Common myeloid progenitor, CD34-positive (primary cell): ENCODE measurements at regions not wholly inside any gene's neighbourhood (a gene's known extent, or its start where the extent isn't known, plus 50 kb on each side); places are given as distances from the start of the nearest gene placed in this dataset.

Source experiments
- CTCF ChIA-PET: fragments of 350-600 bp; sonication (Branson Sonifier 250); formaldehyde crosslinking; loops from one replicate; lab custom pipeline; 2021; ENCODE audit warnings: antibody characterized with exemption; lab: Charles Lee
- POLR2A ChIA-PET: fragments of 350-600 bp; sonication (Branson Sonifier 250); formaldehyde crosslinking; loops from one replicate; lab custom pipeline; 2021; ENCODE audit warnings: antibody characterized with exemption; lab: Charles Lee
- DNase-seq, 3 donors: peaks; one replicate each; pipeline versions ENCODE4 v3.0.0 to v3.0.0-alpha.2; 2013
- H3K27ac ChIP-seq, 2 experiments: 1 replicate in 1 of 2; 2 replicates in 1 of 2; pipeline ENCODE4 v1.7.0; 2013; ENCODE audit warnings: inconsistent platforms in 2 of 2, low read length in 2 of 2, mild to moderate bottlenecking in 2 of 2, low read depth in 1 of 2, moderate library complexity in 1 of 2; ENCODE audit not compliant: severe bottlenecking in 2 of 2, insufficient read depth in 1 of 2, poor library complexity in 1 of 2
- H3K27me3 ChIP-seq, 5 experiments: replicated peaks in 2 of 5; 1 replicate in 3 of 5; 2 replicates in 2 of 5; pipeline versions ENCODE4 v1.6.1 to v1.7.0; 2013; ENCODE audit warnings: low read length in 4 of 5, mild to moderate bottlenecking in 2 of 5, moderate library complexity in 2 of 5, inconsistent platforms in 1 of 5; ENCODE audit not compliant: insufficient read depth in 5 of 5, control insufficient read depth in 4 of 5
- H3K36me3 ChIP-seq, 4 experiments: 1 replicate in 2 of 4; 2 replicates in 2 of 4; pipeline versions ENCODE4 v1.6.1 to v1.7.0; 2013; ENCODE audit warnings: low read length in 3 of 4, control low read depth in 1 of 4, mild to moderate bottlenecking in 1 of 4; ENCODE audit not compliant: control insufficient read depth in 4 of 4, insufficient read depth in 4 of 4
- H3K4me1 ChIP-seq, 4 experiments: 1 replicate in 3 of 4; 2 replicates in 1 of 4; pipeline versions ENCODE4 v1.6.1 to v1.7.1; 2013; ENCODE audit warnings: low read length in 3 of 4, mild to moderate bottlenecking in 3 of 4, control low read depth in 1 of 4, inconsistent platforms in 1 of 4, moderate library complexity in 1 of 4; ENCODE audit not compliant: control insufficient read depth in 4 of 4, insufficient read depth in 4 of 4; ENCODE audit errors: control extremely low read depth in 1 of 4
- H3K4me3 ChIP-seq, 7 experiments: 1 replicate in 4 of 7; 2 replicates in 3 of 7; pipeline versions ENCODE4 v1.5.1 to v1.7.0; 2013; ENCODE audit warnings: mild to moderate bottlenecking in 7 of 7, low read length in 6 of 7, moderate library complexity in 6 of 7, inconsistent platforms in 2 of 7, low read depth in 2 of 7, control low read depth in 1 of 7; ENCODE audit not compliant: insufficient read depth in 4 of 7, control insufficient read depth in 1 of 7; ENCODE audit errors: extremely low read depth in 1 of 7
- H3K9me3 ChIP-seq, 5 experiments: 1 replicate in 4 of 5; 2 replicates in 1 of 5; pipeline versions ENCODE4 v1.6.1 to v1.7.1; 2013; ENCODE audit warnings: low read length in 4 of 5, mild to moderate bottlenecking in 2 of 5, inconsistent platforms in 1 of 5, low read depth in 1 of 5, moderate library complexity in 1 of 5; ENCODE audit not compliant: control insufficient read depth in 4 of 5, insufficient read depth in 2 of 5; ENCODE audit errors: control extremely low read depth in 1 of 5
- WGBS: methylation state at CpG from one replicate; pipeline ENCODE4 v1.1.5; 2013; ENCODE audit not compliant: insufficient coverage; 5-methylcytosine and 5-hydroxymethylcytosine counted together

- Histone ChIP-seq H3K27ac (no peak overlapping the region), H3K4me3 (no peak overlapping the region), H3K36me3 (no peaks in the 10 kb centered on the region), H3K4me1 (no peaks in the 10 kb centered on the region), H3K9me3 (no peaks in the 10 kb centered on the region), H3K27me3 (no peaks in the 10 kb centered on the region)
- ChIA-PET CTCF (no interaction called here), POLR2A (no interaction called here)
- no peak for DNase-seq
- WGBS = 93% methylated on average over 4 of the region's 4 CpGs
Observed at GRCh38 chr6:126905917-126906316, 212.6 kb upstream of the RSPO3 start.

GRCh38 chr6:126907312-126907711, 211.2 kb upstream of the RSPO3 start:
- DNase-seq = no peak
- Histone ChIP-seq H3K9me3 (no peaks in the 10 kb centered on the region), H3K36me3 (no peaks in the 10 kb centered on the region), H3K27me3 (no peaks in the 10 kb centered on the region), H3K4me1 (no peaks in the 10 kb centered on the region), H3K27ac (no peak overlapping the region), H3K4me3 (no peak overlapping the region)
- no CpG with 5 or more reads among the region's 1 CpG for WGBS
- CTCF ChIA-PET = no interaction called here
- POLR2A ChIA-PET = no interaction called here

DNA sequence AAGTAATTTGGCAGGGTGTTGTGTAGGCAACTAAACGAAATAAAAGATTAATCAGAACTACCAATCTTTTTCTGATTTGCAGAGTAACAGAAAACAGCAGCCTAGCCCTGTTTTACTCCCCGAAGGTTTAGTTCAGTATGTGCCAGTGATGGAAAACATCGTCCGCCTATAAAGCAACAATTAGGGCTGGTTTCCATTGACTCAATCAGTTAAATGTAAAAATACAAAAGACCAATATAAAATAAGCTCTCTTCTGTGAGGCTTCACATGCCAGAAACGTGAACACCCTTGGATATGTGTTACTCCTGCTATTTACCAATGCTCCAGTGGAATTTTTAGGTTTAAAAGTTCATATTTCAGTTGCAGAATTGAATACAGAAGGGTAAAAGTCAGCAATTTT, 210.5 kb upstream of the RSPO3 start:
- DNase-seq = no peak
- Histone ChIP-seq H3K4me3 (no peak overlapping the region), H3K27ac (no peak overlapping the region), H3K36me3 (no peaks in the 10 kb centered on the region), H3K4me1 (no peaks in the 10 kb centered on the region), H3K9me3 (no peaks in the 10 kb centered on the region), H3K27me3 (no peaks in the 10 kb centered on the region)
- CTCF ChIA-PET = no interaction called here
- 100% methylated on average over 2 of the region's 5 CpGs for WGBS
- POLR2A ChIA-PET = no interaction called here

GRCh38 chr6:126909493-126909892, 209.0 kb upstream of the RSPO3 start:
- CTCF ChIA-PET = no interaction called here
- WGBS = 100% methylated on average over 3 of the region's 3 CpGs

DNA sequence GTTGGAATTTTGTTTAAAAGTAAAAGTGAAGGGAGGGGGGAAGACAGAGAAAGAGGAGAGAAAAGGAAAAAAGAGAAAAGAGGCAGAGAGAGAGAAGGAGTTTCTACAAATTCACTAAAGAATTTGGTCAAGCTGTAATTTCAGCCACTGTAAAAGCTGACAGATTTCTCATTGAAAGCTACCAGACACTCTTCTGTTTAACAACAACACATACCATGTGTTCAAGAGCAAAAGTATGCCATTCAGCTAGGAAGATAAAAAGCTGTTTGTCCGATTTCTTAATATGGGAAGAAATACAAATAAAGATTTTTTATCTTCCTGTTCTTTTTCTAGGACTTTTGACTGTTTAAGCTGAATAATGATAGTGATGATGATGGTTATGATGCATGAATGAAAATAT, 204.8 kb upstream of the RSPO3 start:
- H3K4me1 ChIP-seq = peaks cover 0 to 4% (median 0%) of the 10 kb centered on the region in 4 experiments
- ChIA-PET POLR2A (no interaction called here), CTCF (interaction anchor here (0.7 kb wide), 1 partner anchor 1502 kb away, joined by 3 read pairs; no protein-coding TSS in a partner anchor)
- no peaks in the 10 kb centered on the region for H3K36me3 ChIP-seq
- no peaks in the 10 kb centered on the region for H3K27me3 ChIP-seq
- no peak overlapping the region for H3K4me3 ChIP-seq
- WGBS = no CpG with 5 or more reads among the region's 1 CpG
- H3K27ac ChIP-seq = no peak overlapping the region
- no peak for DNase-seq
- H3K9me3 ChIP-seq = no peaks in the 10 kb centered on the region

More at GRCh38 chr6:126909493-126909892, 209.0 kb upstream of the RSPO3 start:
- Histone ChIP-seq H3K9me3 (no peaks in the 10 kb centered on the region), H3K4me1 (peaks cover 0 to 1% (median 0%) of the 10 kb centered on the region in 4 experiments), H3K27me3 (no peaks in the 10 kb centered on the region), H3K36me3 (no peaks in the 10 kb centered on the region), H3K4me3 (no peak overlapping the region), H3K27ac (no peak overlapping the region)
- POLR2A ChIA-PET = no interaction called here
- DNase-seq = no peak

- Histone ChIP-seq H3K4me3 (no peak overlapping the region), H3K27me3 (no peaks in the 10 kb centered on the region), H3K27ac (no peak overlapping the region), H3K36me3 (no peaks in the 10 kb centered on the region), H3K9me3 (no peaks in the 10 kb centered on the region), H3K4me1 (peaks cover 0 to 4% (median 0%) of the 10 kb centered on the region in 4 experiments)
- DNase-seq = no peak
- ChIA-PET CTCF (no interaction called here), POLR2A (no interaction called here)
- WGBS = 90% methylated on average over 2 of the region's 2 CpGs
Observed at GRCh38 chr6:126914172-126914571, 204.3 kb upstream of the RSPO3 start.

DNA sequence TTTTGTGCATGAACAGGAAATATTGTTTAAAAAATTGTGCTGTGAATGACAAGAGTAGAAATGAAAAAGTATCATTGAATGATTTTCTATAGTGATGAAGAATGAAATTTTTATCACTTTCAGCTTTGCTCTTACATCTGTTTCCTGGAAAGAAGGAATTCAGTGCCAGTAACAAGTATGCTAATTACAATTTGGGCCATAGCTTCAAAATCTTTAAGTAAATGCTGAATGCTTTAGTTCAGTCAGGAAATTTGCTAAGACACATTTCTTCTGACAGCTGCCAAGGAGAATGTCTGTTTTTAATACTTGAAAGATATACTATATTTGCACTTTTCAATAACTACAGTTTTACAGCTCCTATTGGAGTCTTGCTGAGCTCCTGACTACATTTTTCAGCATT, 203.7 kb upstream of the RSPO3 start:
- ChIA-PET POLR2A (interaction anchor here (0.6 kb wide), 1 partner anchor 26 kb away, joined by 3 read pairs; no protein-coding TSS in a partner anchor), CTCF (no interaction called here)
- Histone ChIP-seq H3K4me1 (peaks cover 0 to 4% (median 0%) of the 10 kb centered on the region in 4 experiments), H3K36me3 (no peaks in the 10 kb centered on the region), H3K27me3 (no peaks in the 10 kb centered on the region), H3K9me3 (no peaks in the 10 kb centered on the region), H3K27ac (no peak overlapping the region), H3K4me3 (no peak overlapping the region)
- DNase-seq = no peak
